ENCODE measurements at regions not wholly inside any gene's neighbourhood (a gene's known extent, or its start where the extent isn't known, plus 50 kb on each side); places are given as distances from the start of the nearest gene placed in this dataset.

- Histone ChIP-seq H3K9ac (ENCODE audit: low read length) (no peak overlapping the region), H3K4me3 (replicated peaks in 1 of 2; ENCODE audit: low read depth in 1 of 2, low read length in 2 of 2) (no peak overlapping the region), H3K9me2 (ENCODE audit: insufficient read depth) (no peaks in the 10 kb centered on the region), H3K4me2 (ENCODE audit: low read length) (no peak overlapping the region), H4K20me1 (ENCODE audit: insufficient read depth) (no peaks in the 10 kb centered on the region), H3K4me1 (ENCODE audit: control insufficient read depth in 1 of 2, insufficient read depth in 2 of 2, low read length in 2 of 2) (no peaks in the 10 kb centered on the region), H3K9me3 (ENCODE audit: control insufficient read depth in 1 of 2, insufficient read depth in 1 of 2, low read depth in 1 of 2, low read length in 2 of 2) (no peaks in the 10 kb centered on the region), H3K27ac (ENCODE audit: low read depth, low read length) (no peak overlapping the region), H3K79me2 (ENCODE audit: insufficient read depth, low read length) (no peaks in the 10 kb centered on the region), H2AFZ (ENCODE audit: low read depth, low read length, poor library complexity, severe bottlenecking) (no peak overlapping the region), H3K36me3 (ENCODE audit: control insufficient read depth in 1 of 2, insufficient read depth in 2 of 2, low read length in 2 of 2) (no peaks in the 10 kb centered on the region), H3K27me3 (ENCODE audit: insufficient read depth, low read length) (no peaks in the 10 kb centered on the region)
- RAD21 ChIA-PET (ENCODE audit: low non-redundant PET in 1 of 2, low total read pairs in 2 of 2, uncharacterized antibody in 2 of 2, unreplicated experiment in 2 of 2), result no interaction called here
- CTCF ChIA-PET, result interaction anchor here (1.2 kb wide), 1 partner anchor 13 kb away, joined by 3 read pairs; no protein-coding TSS in a partner anchor
- POLR2A ChIA-PET, result no interaction called here
- DNase-seq (ENCODE audit: low read depth, low spot score) (no peak), ATAC-seq (no peak)
- TF ChIP-seq POLR2A (IDR thresholded peaks at IDR 0.05; ENCODE audit: borderline replicate concordance, extremely low read depth, insufficient read depth, insufficient read length) (no peak), POLR2AphosphoS5 (IDR thresholded peaks at IDR 0.05; ENCODE audit: low read depth, low read length) (no peak), CTCF (IDR thresholded peaks at IDR 0.05 in 2 of 3, conservative IDR thresholded peaks at IDR 0.05 in 1 of 3; ENCODE audit: borderline replicate concordance in 1 of 3, insufficient read depth in 1 of 3, low read depth in 2 of 3, low read length in 2 of 3) (no peak), ZBTB33 (IDR thresholded peaks at IDR 0.05; ENCODE audit: extremely low read depth, insufficient replicate concordance, low read length) (no peak)
- intact Hi-C loops (cut with micrococcal nuclease), result no loop called here
- no TSS peak for BruUV-seq (replicated peaks)
These were observed 257.1 kb downstream of the ADAMTS20 start for GRCh38 chr12:43294916-43295315.

- no peaks in the 10 kb centered on the region for H3K4me1 ChIP-seq (ENCODE audit: control insufficient read depth in 1 of 2, insufficient read depth in 2 of 2, low read length in 2 of 2)
- H3K79me2 ChIP-seq (ENCODE audit: insufficient read depth, low read length), result no peaks in the 10 kb centered on the region
- H4K20me1 ChIP-seq (ENCODE audit: insufficient read depth), result no peaks in the 10 kb centered on the region
- intact Hi-C loops (cut with micrococcal nuclease), result no loop called here
- ChIA-PET POLR2A (no interaction called here), RAD21 (ENCODE audit: low non-redundant PET in 1 of 2, low total read pairs in 2 of 2, uncharacterized antibody in 2 of 2, unreplicated experiment in 2 of 2) (no interaction called here), CTCF (no interaction called here)
- BruUV-seq (replicated peaks), result no TSS peak
- DNase-seq (ENCODE audit: low read depth, low spot score), result no peak
- no peak overlapping the region for H3K9ac ChIP-seq (ENCODE audit: low read length)
- no peaks in the 10 kb centered on the region for H3K9me2 ChIP-seq (ENCODE audit: insufficient read depth)
- H3K4me2 ChIP-seq (ENCODE audit: low read length), result no peak overlapping the region
- H3K9me3 ChIP-seq (ENCODE audit: control insufficient read depth in 1 of 2, insufficient read depth in 1 of 2, low read depth in 1 of 2, low read length in 2 of 2), result no peaks in the 10 kb centered on the region
- H3K27ac ChIP-seq (ENCODE audit: low read depth, low read length), result no peak overlapping the region
- ATAC-seq, result no peak
- H2AFZ ChIP-seq (ENCODE audit: low read depth, low read length, poor library complexity, severe bottlenecking), result no peak overlapping the region
- H3K27me3 ChIP-seq (ENCODE audit: insufficient read depth, low read length), result no peaks in the 10 kb centered on the region
- H3K36me3 ChIP-seq (ENCODE audit: control insufficient read depth in 1 of 2, insufficient read depth in 2 of 2, low read length in 2 of 2), result no peaks in the 10 kb centered on the region
- no peak overlapping the region for H3K4me3 ChIP-seq (replicated peaks in 1 of 2; ENCODE audit: low read depth in 1 of 2, low read length in 2 of 2)
- TF ChIP-seq REST (IDR thresholded peaks at IDR 0.05; ENCODE audit: low read depth) (no peak), SIN3A (IDR thresholded peaks at IDR 0.05; ENCODE audit: low read depth) (no peak), EGR1 (IDR thresholded peaks at IDR 0.05; ENCODE audit: low read depth) (no peak), CBX3 (IDR thresholded peaks at IDR 0.05; ENCODE audit: low read depth) (no peak), JUND (IDR thresholded peaks at IDR 0.05) (no peak), TCF7L2 (IDR thresholded peaks at IDR 0.05; ENCODE audit: borderline replicate concordance, extremely low read depth, insufficient read depth, insufficient read length) (no peak), ELF1 (IDR thresholded peaks at IDR 0.05; ENCODE audit: borderline replicate concordance, low read depth) (no peak), POLR2A (IDR thresholded peaks at IDR 0.05; ENCODE audit: borderline replicate concordance, extremely low read depth, insufficient read depth, insufficient read length) (no peak), FOSL1 (IDR thresholded peaks at IDR 0.05; ENCODE audit: low read depth) (no peak), SP1 (IDR thresholded peaks at IDR 0.05; ENCODE audit: low read depth) (no peak), EZH2phosphoT487 (IDR thresholded peaks at IDR 0.05; ENCODE audit: borderline replicate concordance) (no peak), RAD21 (IDR thresholded peaks at IDR 0.05; ENCODE audit: low read depth) (no peak)
These were observed 257.9 kb downstream of the ADAMTS20 start for GRCh38 chr12:43294147-43294546.
